ENCODE measurements at regions not wholly inside any gene's neighbourhood (a gene's known extent, or its start where the extent isn't known, plus 50 kb on each side); places are given as distances from the start of the nearest gene placed in this dataset.
A peak's percentile ranks its signal among the peaks of the same experiment; 100 is the strongest.

GRCh38 chr4:159048166-159048886 lies 54.6 kb upstream of the RAPGEF2 start:
- Histone ChIP-seq H3K4me1 (replicated peaks) (no peaks in the 10 kb centered on the region), H3K27me3 (replicated peaks; ENCODE audit: insufficient read depth) (no peaks in the 10 kb centered on the region), H3K36me3 (no peaks in the 10 kb centered on the region), H3K4me3 (peak overlapping the region in 1 of 2 donors; percentile 23), H3K9me3 (no peaks in the 10 kb centered on the region), H3K27ac (no peak overlapping the region)
- 14% methylated on average over 16 of the region's 16 CpGs for WGBS
- intact Hi-C loops (cut with DNase I): no loop called here
- peak; percentile 72 for DNase-seq (ENCODE audit: low spot score)
- peak; percentile 41 for TF ChIP-seq POLR2AphosphoS5 (IDR thresholded peaks at IDR 0.05)
- no peak for TF ChIP-seq POLR2A (IDR thresholded peaks at IDR 0.05)
- TF ChIP-seq, protein P1, sequence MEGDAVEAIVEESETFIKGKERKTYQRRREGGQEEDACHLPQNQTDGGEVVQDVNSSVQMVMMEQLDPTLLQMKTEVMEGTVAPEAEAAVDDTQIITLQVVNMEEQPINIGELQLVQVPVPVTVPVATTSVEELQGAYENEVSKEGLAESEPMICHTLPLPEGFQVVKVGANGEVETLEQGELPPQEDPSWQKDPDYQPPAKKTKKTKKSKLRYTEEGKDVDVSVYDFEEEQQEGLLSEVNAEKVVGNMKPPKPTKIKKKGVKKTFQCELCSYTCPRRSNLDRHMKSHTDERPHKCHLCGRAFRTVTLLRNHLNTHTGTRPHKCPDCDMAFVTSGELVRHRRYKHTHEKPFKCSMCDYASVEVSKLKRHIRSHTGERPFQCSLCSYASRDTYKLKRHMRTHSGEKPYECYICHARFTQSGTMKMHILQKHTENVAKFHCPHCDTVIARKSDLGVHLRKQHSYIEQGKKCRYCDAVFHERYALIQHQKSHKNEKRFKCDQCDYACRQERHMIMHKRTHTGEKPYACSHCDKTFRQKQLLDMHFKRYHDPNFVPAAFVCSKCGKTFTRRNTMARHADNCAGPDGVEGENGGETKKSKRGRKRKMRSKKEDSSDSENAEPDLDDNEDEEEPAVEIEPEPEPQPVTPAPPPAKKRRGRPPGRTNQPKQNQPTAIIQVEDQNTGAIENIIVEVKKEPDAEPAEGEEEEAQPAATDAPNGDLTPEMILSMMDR (IDR thresholded peaks at IDR 0.05): no peak

DNA sequence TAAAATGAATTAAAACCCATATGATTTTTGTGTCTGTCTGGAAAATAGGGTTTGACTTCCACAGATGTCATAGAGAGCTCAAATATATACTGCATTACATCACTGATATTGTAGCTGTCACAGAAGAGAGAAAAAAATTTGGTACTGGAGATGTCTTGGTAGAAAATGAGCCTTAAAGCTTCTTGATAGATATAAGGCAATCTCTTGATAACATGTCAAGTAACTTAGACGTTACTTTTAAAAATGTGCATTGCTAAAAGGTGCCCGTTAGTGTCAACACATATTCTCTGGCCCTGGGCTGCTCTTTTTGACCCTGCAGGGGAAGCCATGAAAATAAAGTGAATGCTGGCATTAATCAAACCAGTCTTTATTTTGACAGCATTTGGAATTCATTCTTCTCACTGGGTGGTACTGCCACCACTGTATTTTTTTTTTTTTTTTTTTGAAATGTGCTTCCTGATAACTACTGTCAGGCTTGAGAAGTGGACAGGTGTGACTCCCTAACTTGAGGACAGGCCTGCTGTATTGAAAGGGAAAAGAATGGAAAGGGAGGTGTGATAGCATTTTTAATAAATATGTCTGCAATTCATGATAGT lies 53.0 kb upstream of the RAPGEF2 start:
- H3K27ac ChIP-seq: no peak overlapping the region
- no peaks in the 10 kb centered on the region for H3K4me1 ChIP-seq (replicated peaks)
- H3K36me3 ChIP-seq: no peaks in the 10 kb centered on the region
- 86% methylated on average over 2 of the region's 2 CpGs for WGBS
- H3K9me3 ChIP-seq: no peaks in the 10 kb centered on the region
- TF ChIP-seq POLR2AphosphoS5 (IDR thresholded peaks at IDR 0.05) (no peak), POLR2A (IDR thresholded peaks at IDR 0.05) (no peak)
- TF ChIP-seq, protein P1 (IDR thresholded peaks at IDR 0.05): no peak
- intact Hi-C loops (cut with DNase I): no loop called here
- DNase-seq (ENCODE audit: low spot score): no peak
- no peak overlapping the region for H3K4me3 ChIP-seq
- no peaks in the 10 kb centered on the region for H3K27me3 ChIP-seq (replicated peaks; ENCODE audit: insufficient read depth)

DNA sequence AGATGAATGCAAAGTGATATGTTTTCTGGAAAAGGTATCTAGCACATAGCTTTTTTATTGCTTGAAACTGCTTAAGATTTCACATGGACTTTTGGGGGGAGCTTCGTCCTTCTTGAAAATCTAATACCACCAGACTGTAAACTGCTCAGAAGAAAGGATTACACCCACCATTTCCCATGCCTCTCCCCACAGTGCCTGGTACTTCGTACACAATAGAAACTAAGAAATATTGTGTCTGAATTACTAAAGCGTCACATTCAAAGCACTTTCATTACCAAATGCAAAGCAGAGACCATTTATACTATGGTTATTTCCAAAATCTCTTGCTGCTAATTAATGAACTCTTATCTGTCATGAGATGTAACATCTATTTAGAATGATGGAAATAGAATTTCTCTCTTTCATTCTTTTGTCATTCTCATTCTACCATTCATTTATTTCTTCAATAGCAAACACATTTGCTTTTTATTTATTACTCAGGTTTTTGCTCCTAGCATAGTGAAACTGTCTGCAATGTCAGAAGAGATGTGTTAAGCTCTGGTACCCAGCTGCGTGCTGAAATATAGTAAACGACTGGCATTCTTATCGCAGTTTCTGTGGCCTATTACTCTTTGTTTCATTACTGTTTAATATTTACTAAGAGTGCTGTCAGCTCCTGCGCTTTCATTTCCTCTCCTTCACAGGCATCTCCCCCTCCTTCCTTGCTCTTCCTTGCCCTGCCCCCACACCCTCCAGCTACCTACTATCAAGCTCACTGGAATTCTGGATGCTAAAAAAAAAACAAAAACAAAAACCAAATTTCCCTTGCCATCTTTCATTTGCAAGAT lies 51.4 kb upstream of the RAPGEF2 start:
- Histone ChIP-seq H3K27me3 (replicated peaks; ENCODE audit: insufficient read depth) (no peaks in the 10 kb centered on the region), H3K4me1 (replicated peaks) (no peaks in the 10 kb centered on the region), H3K36me3 (no peaks in the 10 kb centered on the region), H3K4me3 (no peak overlapping the region), H3K9me3 (no peaks in the 10 kb centered on the region), H3K27ac (no peak overlapping the region)
- intact Hi-C loops (cut with DNase I): no loop called here
- WGBS: 54% methylated on average over 7 of the region's 7 CpGs
- TF ChIP-seq POLR2A (IDR thresholded peaks at IDR 0.05) (no peak), POLR2AphosphoS5 (IDR thresholded peaks at IDR 0.05) (no peak)
- TF ChIP-seq, protein P1 (IDR thresholded peaks at IDR 0.05): no peak
- no peak for DNase-seq (ENCODE audit: low spot score)

GRCh38 chr4:159052315-159052714 lies 50.6 kb upstream of the RAPGEF2 start:
- Histone ChIP-seq H3K4me1 (replicated peaks) (no peaks in the 10 kb centered on the region), H3K27me3 (replicated peaks; ENCODE audit: insufficient read depth) (no peaks in the 10 kb centered on the region), H3K9me3 (no peaks in the 10 kb centered on the region), H3K27ac (no peak overlapping the region), H3K36me3 (no peaks in the 10 kb centered on the region), H3K4me3 (no peak overlapping the region)
- TF ChIP-seq, protein P1 (IDR thresholded peaks at IDR 0.05): no peak
- no peak for TF ChIP-seq POLR2AphosphoS5 (IDR thresholded peaks at IDR 0.05)
- TF ChIP-seq POLR2A (IDR thresholded peaks at IDR 0.05): no peak
- intact Hi-C loops (cut with DNase I): no loop called here
- 89% methylated on average over 6 of the region's 6 CpGs for WGBS
- DNase-seq (ENCODE audit: low spot score): no peak

Measured in prostate gland (tissue), 2 donors.